ENCODE measurements at regions not wholly inside any gene's neighbourhood (a gene's known extent, or its start where the extent isn't known, plus 50 kb on each side); places are given as distances from the start of the nearest gene placed in this dataset.

GRCh38 chr5:39794513-39795210 is 369.9 kb upstream of the DAB2 start:
- DNase-seq (peak in 1 of 3 donors; percentile 5), ATAC-seq (no peak)
- intact Hi-C loops (cut with DNase I, micrococcal nuclease) = no loop called here
- TF ChIP-seq, protein P1, sequence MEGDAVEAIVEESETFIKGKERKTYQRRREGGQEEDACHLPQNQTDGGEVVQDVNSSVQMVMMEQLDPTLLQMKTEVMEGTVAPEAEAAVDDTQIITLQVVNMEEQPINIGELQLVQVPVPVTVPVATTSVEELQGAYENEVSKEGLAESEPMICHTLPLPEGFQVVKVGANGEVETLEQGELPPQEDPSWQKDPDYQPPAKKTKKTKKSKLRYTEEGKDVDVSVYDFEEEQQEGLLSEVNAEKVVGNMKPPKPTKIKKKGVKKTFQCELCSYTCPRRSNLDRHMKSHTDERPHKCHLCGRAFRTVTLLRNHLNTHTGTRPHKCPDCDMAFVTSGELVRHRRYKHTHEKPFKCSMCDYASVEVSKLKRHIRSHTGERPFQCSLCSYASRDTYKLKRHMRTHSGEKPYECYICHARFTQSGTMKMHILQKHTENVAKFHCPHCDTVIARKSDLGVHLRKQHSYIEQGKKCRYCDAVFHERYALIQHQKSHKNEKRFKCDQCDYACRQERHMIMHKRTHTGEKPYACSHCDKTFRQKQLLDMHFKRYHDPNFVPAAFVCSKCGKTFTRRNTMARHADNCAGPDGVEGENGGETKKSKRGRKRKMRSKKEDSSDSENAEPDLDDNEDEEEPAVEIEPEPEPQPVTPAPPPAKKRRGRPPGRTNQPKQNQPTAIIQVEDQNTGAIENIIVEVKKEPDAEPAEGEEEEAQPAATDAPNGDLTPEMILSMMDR (IDR thresholded peaks at IDR 0.05) = no peak
- Histone ChIP-seq H3K4me1 (ENCODE audit: low read depth) (no peaks in the 10 kb centered on the region), H3K4me3 (no peak overlapping the region), H3K9me3 (no peaks in the 10 kb centered on the region), H3K36me3 (ENCODE audit: low read depth) (no peaks in the 10 kb centered on the region)

DNA sequence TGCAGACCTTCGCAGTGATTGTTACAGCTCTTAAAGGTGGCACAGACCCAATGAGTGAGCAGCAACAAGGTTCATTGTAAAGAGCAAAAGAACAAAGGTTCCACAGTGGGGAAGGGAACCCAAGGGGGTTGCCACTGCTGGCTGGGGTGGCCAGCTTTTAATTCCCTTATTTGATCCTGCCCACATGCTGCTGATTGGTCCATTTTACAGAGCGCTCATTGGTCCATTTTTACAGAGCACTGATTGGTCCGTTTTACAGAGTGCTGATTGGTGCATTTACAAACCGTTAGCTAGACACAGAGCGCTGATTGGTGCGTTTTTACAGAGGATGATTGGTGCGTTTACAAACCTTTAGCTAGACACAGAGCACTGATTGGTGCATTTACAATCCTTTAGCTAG is 360.6 kb upstream of the DAB2 start:
- DNase-seq (no peak), ATAC-seq (no peak)
- Histone ChIP-seq H3K4me1 (ENCODE audit: low read depth) (no peaks in the 10 kb centered on the region), H3K4me3 (no peak overlapping the region), H3K9me3 (no peaks in the 10 kb centered on the region), H3K36me3 (ENCODE audit: low read depth) (no peaks in the 10 kb centered on the region)
- TF ChIP-seq, protein P1 (IDR thresholded peaks at IDR 0.05) = no peak
- intact Hi-C loops (cut with DNase I, micrococcal nuclease) = no loop called here

- TF ChIP-seq, protein P1 (IDR thresholded peaks at IDR 0.05) = no peak
- intact Hi-C loops (cut with DNase I, micrococcal nuclease) = no loop called here
- Histone ChIP-seq H3K4me3 (no peak overlapping the region), H3K36me3 (ENCODE audit: low read depth) (no peaks in the 10 kb centered on the region), H3K4me1 (ENCODE audit: low read depth) (no peaks in the 10 kb centered on the region), H3K9me3 (no peaks in the 10 kb centered on the region)
- no peak for ATAC-seq
- DNase-seq = no peak
These were observed 359.1 kb upstream of the DAB2 start for GRCh38 chr5:39783756-39784421.

DNA sequence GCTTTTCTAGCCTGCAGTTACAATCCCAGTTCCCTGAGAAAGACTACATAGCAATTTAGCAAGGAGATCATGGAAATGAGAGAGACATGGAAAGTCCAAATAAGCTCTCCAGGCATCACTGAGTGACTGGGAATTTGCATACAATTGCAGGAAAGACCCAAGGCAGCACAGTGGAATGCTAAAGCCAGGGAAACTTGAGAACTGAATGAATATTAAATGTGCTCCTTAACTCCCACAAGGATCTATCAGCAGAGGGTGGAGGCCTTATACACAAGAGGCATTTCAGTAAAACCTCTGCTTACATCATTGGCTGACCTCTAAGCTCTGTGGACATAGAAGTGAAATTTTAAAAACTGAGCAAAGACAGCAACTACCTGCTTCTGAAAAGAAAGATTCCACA is 355.6 kb upstream of the DAB2 start:
- Histone ChIP-seq H3K9me3 (no peaks in the 10 kb centered on the region), H3K4me3 (no peak overlapping the region), H3K36me3 (ENCODE audit: low read depth) (no peaks in the 10 kb centered on the region), H3K4me1 (ENCODE audit: low read depth) (no peaks in the 10 kb centered on the region)
- ATAC-seq (no peak), DNase-seq (no peak)
- intact Hi-C loops (cut with DNase I, micrococcal nuclease) = no loop called here
- TF ChIP-seq, protein P1 (IDR thresholded peaks at IDR 0.05) = no peak

GRCh38 chr5:39779831-39780230 is 355.1 kb upstream of the DAB2 start:
- no peak for ATAC-seq
- no peak for DNase-seq
- Histone ChIP-seq H3K36me3 (ENCODE audit: low read depth) (no peaks in the 10 kb centered on the region), H3K4me1 (ENCODE audit: low read depth) (no peaks in the 10 kb centered on the region), H3K9me3 (no peaks in the 10 kb centered on the region), H3K4me3 (no peak overlapping the region)
- TF ChIP-seq, protein P1 (IDR thresholded peaks at IDR 0.05) = no peak
- intact Hi-C loops (cut with DNase I, micrococcal nuclease) = no loop called here
